Mesothelial cell of epicardium (in vitro differentiated cells): ENCODE measurements at regions not wholly inside any gene's neighbourhood (a gene's known extent, or its start where the extent isn't known, plus 50 kb on each side); places are given as distances from the start of the nearest gene placed in this dataset.

Experiments
- DNase-seq, 2 experiments: peaks; one replicate each; pipeline ENCODE4 v3.0.0; 2021; ENCODE audit warnings: low spot score in 2 of 2; ENCODE audit not compliant: unreplicated experiment in 2 of 2
- H3K27ac Mint-ChIP-seq: 2 replicates; pipeline ENCODE4 v1.8.0; 2021; ENCODE audit warnings: mixed read lengths
- H3K27me3 Mint-ChIP-seq: 2 replicates; pipeline ENCODE4 v1.8.0; 2021; ENCODE audit warnings: low read depth, mixed read lengths
- H3K36me3 Mint-ChIP-seq: 2 replicates; pipeline ENCODE4 v1.8.0; 2021; ENCODE audit warnings: mixed read lengths
- H3K4me1 Mint-ChIP-seq: 2 replicates; pipeline ENCODE4 v1.8.0; 2021; ENCODE audit warnings: mixed read lengths
- H3K4me3 Mint-ChIP-seq: 2 replicates; pipeline ENCODE4 v1.8.0; 2021; ENCODE audit warnings: mild to moderate bottlenecking, moderate library complexity, mixed read lengths
- H3K9me3 Mint-ChIP-seq: 2 replicates; pipeline ENCODE4 v1.8.0; 2021; ENCODE audit warnings: mixed read lengths
- TF ChIP-seq, protein P1 (sequence below): fragments of 200-600 bp; sonication (generic); IDR thresholded peaks from one replicate; pipeline ENCODE4 v1.5.0; 2021; ENCODE audit warnings: antibody characterized with exemption; ENCODE audit not compliant: unreplicated experiment

DNA sequence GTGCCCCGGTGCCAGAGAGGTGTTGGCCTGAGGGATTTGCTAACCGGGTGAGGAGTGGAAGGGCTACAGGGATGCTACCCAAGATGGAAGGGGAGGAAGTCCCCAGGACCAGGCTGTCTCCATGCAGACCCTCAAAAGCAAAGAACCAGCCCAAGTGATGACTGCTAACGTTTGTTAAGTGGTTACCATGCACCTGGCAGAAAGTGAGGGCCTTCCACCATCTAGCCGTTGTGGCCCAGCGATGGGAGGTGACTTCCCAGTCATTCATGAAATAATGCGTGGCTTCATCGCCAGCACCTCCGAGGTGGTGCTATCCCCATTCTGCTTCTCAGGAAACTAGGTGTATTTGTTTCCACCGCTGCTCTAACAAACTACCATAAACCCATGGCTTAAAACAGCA is 86.8 kb upstream of the LANCL2 start:
- Mint-ChIP-seq H3K4me3 (no peak overlapping the region), H3K27me3 (peaks cover 16% of the 10 kb centered on the region), H3K4me1 (peaks cover 2% of the 10 kb centered on the region), H3K36me3 (no peaks in the 10 kb centered on the region), H3K27ac (no peak overlapping the region), H3K9me3 (no peaks in the 10 kb centered on the region)
- TF ChIP-seq, protein P1, sequence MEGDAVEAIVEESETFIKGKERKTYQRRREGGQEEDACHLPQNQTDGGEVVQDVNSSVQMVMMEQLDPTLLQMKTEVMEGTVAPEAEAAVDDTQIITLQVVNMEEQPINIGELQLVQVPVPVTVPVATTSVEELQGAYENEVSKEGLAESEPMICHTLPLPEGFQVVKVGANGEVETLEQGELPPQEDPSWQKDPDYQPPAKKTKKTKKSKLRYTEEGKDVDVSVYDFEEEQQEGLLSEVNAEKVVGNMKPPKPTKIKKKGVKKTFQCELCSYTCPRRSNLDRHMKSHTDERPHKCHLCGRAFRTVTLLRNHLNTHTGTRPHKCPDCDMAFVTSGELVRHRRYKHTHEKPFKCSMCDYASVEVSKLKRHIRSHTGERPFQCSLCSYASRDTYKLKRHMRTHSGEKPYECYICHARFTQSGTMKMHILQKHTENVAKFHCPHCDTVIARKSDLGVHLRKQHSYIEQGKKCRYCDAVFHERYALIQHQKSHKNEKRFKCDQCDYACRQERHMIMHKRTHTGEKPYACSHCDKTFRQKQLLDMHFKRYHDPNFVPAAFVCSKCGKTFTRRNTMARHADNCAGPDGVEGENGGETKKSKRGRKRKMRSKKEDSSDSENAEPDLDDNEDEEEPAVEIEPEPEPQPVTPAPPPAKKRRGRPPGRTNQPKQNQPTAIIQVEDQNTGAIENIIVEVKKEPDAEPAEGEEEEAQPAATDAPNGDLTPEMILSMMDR: no peak
- DNase-seq: no peak

DNA sequence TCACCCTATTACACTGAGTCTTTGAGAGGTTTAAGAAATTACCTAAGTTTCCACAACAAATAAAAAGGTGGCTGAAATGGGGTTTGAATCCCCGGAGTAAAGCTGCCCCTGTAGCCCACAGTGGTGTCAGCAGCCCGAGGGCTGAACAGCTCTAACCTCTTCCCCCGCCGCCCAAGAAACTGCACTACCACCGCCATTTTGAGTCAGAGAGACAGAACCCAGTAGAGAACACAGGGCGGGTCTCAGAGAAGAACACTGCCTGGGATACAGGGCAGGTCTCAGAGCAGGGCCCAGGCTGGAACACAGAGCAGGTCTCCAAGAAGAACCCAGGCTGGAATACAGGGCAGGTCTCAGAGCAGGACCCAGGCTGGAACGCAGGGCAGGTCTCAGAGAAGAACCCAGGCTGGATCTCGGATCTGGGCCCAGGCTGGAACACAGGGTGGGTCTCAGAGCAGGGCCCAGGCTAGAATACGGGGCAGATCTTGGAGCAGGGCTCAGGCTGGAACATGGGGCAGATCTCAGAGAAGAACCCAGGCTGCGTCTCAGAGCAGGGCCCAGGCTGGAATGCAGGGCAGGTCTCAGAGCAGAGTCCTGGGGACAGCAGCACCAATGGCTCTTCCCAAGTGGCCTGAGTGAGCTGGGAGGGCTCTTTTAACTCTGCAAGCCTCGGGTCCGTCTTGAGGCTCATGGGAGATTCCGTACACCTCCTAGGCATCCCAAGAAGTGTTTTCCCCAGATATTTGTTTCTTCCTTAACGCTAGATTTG is 85.9 kb upstream of the LANCL2 start:
- Mint-ChIP-seq H3K9me3 (no peaks in the 10 kb centered on the region), H3K4me1 (peaks cover 2% of the 10 kb centered on the region), H3K36me3 (no peaks in the 10 kb centered on the region), H3K27ac (no peak overlapping the region), H3K27me3 (peaks cover 12% of the 10 kb centered on the region), H3K4me3 (no peak overlapping the region)
- TF ChIP-seq, protein P1: no peak
- no peak for DNase-seq

DNA sequence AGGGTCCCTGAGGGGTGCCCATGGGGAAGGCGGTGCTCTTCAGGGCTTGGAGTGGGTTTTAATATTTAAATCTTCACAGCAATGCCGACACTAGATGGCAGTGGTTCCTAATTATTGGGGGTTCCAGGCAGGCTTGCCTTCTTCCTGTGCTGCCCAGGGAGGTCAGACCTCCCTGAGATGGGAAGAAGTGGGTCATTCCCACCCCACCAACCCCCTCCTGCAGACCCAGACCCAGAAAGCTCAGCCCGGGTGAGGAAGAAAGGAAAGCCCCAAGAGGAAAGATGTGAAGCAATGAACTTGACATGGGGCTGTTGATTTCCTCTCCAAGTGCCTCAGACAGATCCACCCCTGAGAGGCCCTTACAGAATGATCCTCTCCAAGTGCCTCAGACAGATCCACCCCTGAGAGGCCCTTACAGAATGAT is 85.1 kb upstream of the LANCL2 start:
- H3K27me3 Mint-ChIP-seq: peaks cover 10% of the 10 kb centered on the region
- no peak overlapping the region for H3K27ac Mint-ChIP-seq
- no peak overlapping the region for H3K4me3 Mint-ChIP-seq
- TF ChIP-seq, protein P1: peak; percentile 57
- no peaks in the 10 kb centered on the region for H3K36me3 Mint-ChIP-seq
- peaks cover 2% of the 10 kb centered on the region for H3K4me1 Mint-ChIP-seq
- peak in 1 of 2 experiments; percentile 67 for DNase-seq
- H3K9me3 Mint-ChIP-seq: no peaks in the 10 kb centered on the region

DNA sequence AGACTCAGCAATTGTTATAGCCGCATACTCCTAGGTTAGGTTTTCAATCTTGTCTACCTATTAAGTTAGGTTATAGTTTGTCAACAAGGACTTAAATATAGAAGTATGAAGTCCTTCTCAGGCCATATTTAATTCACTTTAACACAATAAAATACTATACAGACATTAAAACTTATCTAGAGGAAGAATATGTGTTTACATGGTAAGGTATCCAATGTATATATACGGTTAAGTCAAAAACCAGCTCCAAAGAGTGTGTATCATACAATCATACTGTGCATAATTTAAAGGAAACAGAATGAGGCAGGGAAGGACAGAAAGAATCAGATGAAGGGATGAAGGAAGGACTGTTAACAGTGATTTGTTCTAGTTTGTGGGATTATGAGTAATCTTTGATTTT is 79.5 kb upstream of the LANCL2 start:
- DNase-seq: no peak
- no peaks in the 10 kb centered on the region for H3K36me3 Mint-ChIP-seq

DNA sequence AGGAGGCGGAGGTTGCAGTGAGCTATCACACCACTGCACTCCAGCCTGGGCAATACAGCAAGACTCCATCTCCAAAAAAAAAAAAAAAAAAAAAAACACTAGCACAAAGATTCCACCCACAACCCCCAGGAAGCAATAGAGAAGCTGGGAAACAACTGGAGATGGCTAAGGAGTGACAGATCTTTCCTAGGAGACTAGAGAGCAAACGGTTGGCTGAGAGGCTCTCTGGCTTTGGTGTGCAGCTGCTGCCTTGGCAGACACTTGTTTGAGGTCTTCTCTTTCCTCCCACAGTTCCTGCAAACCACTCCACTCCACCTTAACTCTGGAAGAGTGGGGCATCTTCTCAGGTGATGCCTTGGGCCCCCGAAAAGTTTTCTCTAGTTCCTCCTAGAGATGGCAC is 78.5 kb upstream of the LANCL2 start:
- Mint-ChIP-seq H3K4me3 (no peak overlapping the region), H3K27me3 (peaks cover 45% of the 10 kb centered on the region), H3K4me1 (no peaks in the 10 kb centered on the region), H3K9me3 (no peaks in the 10 kb centered on the region), H3K27ac (no peak overlapping the region), H3K36me3 (no peaks in the 10 kb centered on the region)
- TF ChIP-seq, protein P1: no peak
- DNase-seq: no peak

More for the DNA sequence above, 79.5 kb upstream of the LANCL2 start:
- H3K4me1 Mint-ChIP-seq: no peaks in the 10 kb centered on the region
- H3K4me3 Mint-ChIP-seq: no peak overlapping the region
- H3K27me3 Mint-ChIP-seq: peaks cover 35% of the 10 kb centered on the region
- TF ChIP-seq, protein P1: no peak
- no peak overlapping the region for H3K27ac Mint-ChIP-seq
- H3K9me3 Mint-ChIP-seq: no peaks in the 10 kb centered on the region
